ENCODE measurements at regions not wholly inside any gene's neighbourhood (a gene's known extent, or its start where the extent isn't known, plus 50 kb on each side); places are given as distances from the start of the nearest gene placed in this dataset.

GRCh38 chr5:67350185-67350584 lies 153.6 kb upstream of the CD180 start:
- peak; percentile 44 for DNase-seq

GRCh38 chr5:67347821-67348220 lies 151.2 kb upstream of the CD180 start:
- DNase-seq, result no peak

GRCh38 chr5:67346611-67347010 lies 150.0 kb upstream of the CD180 start:
- DNase-seq, result no peak

- DNase-seq, result no peak
These were observed 148.3 kb upstream of the CD180 start for GRCh38 chr5:67344870-67345269.

- DNase-seq, result no peak
These were observed 147.2 kb upstream of the CD180 start for GRCh38 chr5:67343835-67344234.

GRCh38 chr5:67341478-67341877 lies 144.9 kb upstream of the CD180 start:
- no peak for DNase-seq

GRCh38 chr5:67339219-67339767 lies 142.7 kb upstream of the CD180 start:
- no peak for DNase-seq

GRCh38 chr5:67338421-67338820 lies 141.8 kb upstream of the CD180 start:
- no peak for DNase-seq

- no peak for DNase-seq
These were observed 141.2 kb upstream of the CD180 start for GRCh38 chr5:67337751-67338150.

- no peak for DNase-seq
These were observed 138.8 kb upstream of the CD180 start for GRCh38 chr5:67335426-67335825.

- no peak for DNase-seq
These were observed 137.8 kb upstream of the CD180 start for GRCh38 chr5:67334373-67334772.

GRCh38 chr5:67333171-67333570 lies 136.6 kb upstream of the CD180 start:
- DNase-seq, result no peak

GRCh38 chr5:67331296-67331925 lies 134.8 kb upstream of the CD180 start:
- DNase-seq, result no peak

- no peak for DNase-seq
These were observed 123.5 kb upstream of the CD180 start for GRCh38 chr5:67319935-67320725.

- no peak for DNase-seq
These were observed 122.1 kb upstream of the CD180 start for GRCh38 chr5:67318746-67319145.

GRCh38 chr5:67317603-67318002 lies 121.0 kb upstream of the CD180 start:
- no peak for DNase-seq

- no peak for DNase-seq
These were observed 120.1 kb upstream of the CD180 start for GRCh38 chr5:67316695-67317094.

- DNase-seq, result no peak
These were observed 118.7 kb upstream of the CD180 start for GRCh38 chr5:67315082-67315989.

- no peak for DNase-seq
These were observed 115.1 kb upstream of the CD180 start for GRCh38 chr5:67311701-67312100.

- DNase-seq, result no peak
These were observed 114.6 kb upstream of the CD180 start for GRCh38 chr5:67311208-67311607.

GRCh38 chr5:67310740-67311139 lies 114.1 kb upstream of the CD180 start:
- DNase-seq, result no peak

- DNase-seq, result no peak
These were observed 113.6 kb upstream of the CD180 start for GRCh38 chr5:67310169-67310568.

GRCh38 chr5:67308988-67309688 lies 112.5 kb upstream of the CD180 start:
- DNase-seq, result no peak

All from retina (tissue), 1 donor.